Activated T-helper 2 cell treated with anti-CD3 and anti-CD28 coated beads, Interferon-gamma antibody, Interleukin-2, Interleukin-4, amounts not matched to agents 10 μg/mL and 5 μg/mL and 100 μg/mL, durations not matched to agents 14 hours and 24 hours and 36 hours (primary cell): ENCODE measurements at regions not wholly inside any gene's neighbourhood (a gene's known extent, or its start where the extent isn't known, plus 50 kb on each side); places are given as distances from the start of the nearest gene placed in this dataset.

Source experiments
- DNase-seq: peaks from one replicate; pipeline ENCODE4 v3.0.0; 2021; ENCODE audit warnings: low spot score
- H3K27ac Mint-ChIP-seq: one replicate; pipeline ENCODE4 v1.8.0; 2021; ENCODE audit warnings: mixed read lengths
- H3K27me3 Mint-ChIP-seq: one replicate; pipeline ENCODE4 v1.8.0; 2021; ENCODE audit warnings: low read depth, mixed read lengths
- H3K36me3 Mint-ChIP-seq: one replicate; pipeline ENCODE4 v1.8.0; 2021; ENCODE audit warnings: low read depth, mixed read lengths
- H3K4me1 Mint-ChIP-seq: one replicate; pipeline ENCODE4 v1.8.0; 2021; ENCODE audit warnings: low read depth, mixed read lengths
- H3K4me3 Mint-ChIP-seq: one replicate; pipeline ENCODE4 v1.8.0; 2021; ENCODE audit warnings: low read depth, mild to moderate bottlenecking, moderate library complexity, mixed read lengths
- H3K9me3 Mint-ChIP-seq: one replicate; pipeline ENCODE4 v1.8.0; 2021; ENCODE audit warnings: mixed read lengths
- intact Hi-C: fragments of 100-400 bp; cut with micrococcal nuclease; formaldehyde crosslinking; loops from one replicate; pipeline ENCODE4 v1.15.1; 2023

DNA sequence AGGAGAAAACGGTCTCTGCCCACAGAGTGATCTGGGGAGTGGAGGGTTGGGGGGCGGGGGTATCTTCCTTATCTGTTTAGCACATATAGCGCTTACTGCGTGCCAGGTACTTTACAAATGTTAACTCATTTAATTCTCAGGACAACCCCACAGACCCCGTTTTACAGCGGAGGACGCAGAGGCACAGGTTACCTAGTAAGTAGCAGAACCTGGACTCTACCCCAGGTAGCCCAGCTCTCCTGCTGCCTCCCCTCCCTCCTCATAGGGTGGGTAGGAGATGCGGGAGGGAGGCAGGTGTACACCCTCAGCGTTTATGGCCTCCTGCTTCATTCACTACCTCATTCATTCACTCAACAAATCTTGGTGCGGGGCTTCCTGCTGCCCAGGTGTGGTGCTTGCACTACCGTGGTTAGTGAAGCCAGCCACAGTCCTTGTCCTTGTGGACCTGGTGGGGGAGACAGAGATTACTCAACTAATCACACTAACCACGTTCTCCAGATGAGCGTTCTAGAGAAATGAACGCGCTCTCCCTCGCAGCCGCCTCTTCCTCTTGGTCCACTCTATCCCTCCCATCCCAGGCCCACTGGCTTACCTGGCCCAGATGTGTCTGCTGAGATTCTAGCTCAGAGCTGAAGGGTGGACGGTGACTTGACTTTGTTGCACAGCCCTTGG, 102.0 kb downstream of the IER5 start:
- peaks cover 1% of the 10 kb centered on the region for H3K4me1 Mint-ChIP-seq
- no peak overlapping the region for H3K4me3 Mint-ChIP-seq
- no peaks in the 10 kb centered on the region for H3K36me3 Mint-ChIP-seq
- H3K27ac Mint-ChIP-seq = no peak overlapping the region
- no peak for DNase-seq
- peaks cover 25% of the 10 kb centered on the region for H3K27me3 Mint-ChIP-seq
- no peaks in the 10 kb centered on the region for H3K9me3 Mint-ChIP-seq
- intact Hi-C loops = loop anchor here (1.0 kb wide), 1 partner anchor 235 kb away; no protein-coding TSS in a partner anchor

DNA sequence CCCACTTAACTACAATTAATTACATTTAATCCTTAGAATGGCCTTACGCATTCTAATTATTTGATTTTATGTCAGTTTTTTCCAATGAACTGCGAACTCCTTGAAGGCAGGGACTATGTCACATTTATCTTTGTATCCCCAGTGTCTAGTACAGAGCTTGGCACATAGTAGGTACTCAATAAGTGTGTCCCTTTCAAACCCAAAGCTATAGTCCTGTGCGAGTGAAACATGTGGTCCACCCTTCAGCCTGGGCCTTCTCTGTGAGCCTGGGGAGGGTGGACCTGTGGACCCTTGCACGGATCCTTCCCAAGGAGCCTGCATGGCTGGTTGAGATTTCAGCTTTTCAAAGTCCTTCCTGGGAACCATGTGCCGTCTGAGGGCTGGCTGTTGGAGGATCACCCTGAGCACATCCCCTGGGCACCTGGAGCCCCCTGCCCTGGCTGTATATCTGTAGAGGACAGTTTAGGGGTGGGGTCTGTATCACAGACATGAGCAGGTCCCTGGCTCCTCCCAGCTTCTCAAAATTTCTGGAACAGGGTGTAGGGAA, 103.1 kb downstream of the IER5 start:
- Mint-ChIP-seq H3K36me3 (no peaks in the 10 kb centered on the region), H3K27me3 (peaks cover 17% of the 10 kb centered on the region), H3K4me3 (no peak overlapping the region), H3K4me1 (peaks cover 1% of the 10 kb centered on the region), H3K27ac (no peak overlapping the region), H3K9me3 (no peaks in the 10 kb centered on the region)
- intact Hi-C loops = no loop called here
- DNase-seq = no peak

GRCh38 chr1:181192316-181192715, 103.8 kb downstream of the IER5 start:
- Mint-ChIP-seq H3K9me3 (no peaks in the 10 kb centered on the region), H3K27ac (no peak overlapping the region), H3K4me1 (peaks cover 1% of the 10 kb centered on the region), H3K36me3 (no peaks in the 10 kb centered on the region), H3K27me3 (peaks cover 15% of the 10 kb centered on the region), H3K4me3 (no peak overlapping the region)
- no peak for DNase-seq
- intact Hi-C loops = no loop called here

DNA sequence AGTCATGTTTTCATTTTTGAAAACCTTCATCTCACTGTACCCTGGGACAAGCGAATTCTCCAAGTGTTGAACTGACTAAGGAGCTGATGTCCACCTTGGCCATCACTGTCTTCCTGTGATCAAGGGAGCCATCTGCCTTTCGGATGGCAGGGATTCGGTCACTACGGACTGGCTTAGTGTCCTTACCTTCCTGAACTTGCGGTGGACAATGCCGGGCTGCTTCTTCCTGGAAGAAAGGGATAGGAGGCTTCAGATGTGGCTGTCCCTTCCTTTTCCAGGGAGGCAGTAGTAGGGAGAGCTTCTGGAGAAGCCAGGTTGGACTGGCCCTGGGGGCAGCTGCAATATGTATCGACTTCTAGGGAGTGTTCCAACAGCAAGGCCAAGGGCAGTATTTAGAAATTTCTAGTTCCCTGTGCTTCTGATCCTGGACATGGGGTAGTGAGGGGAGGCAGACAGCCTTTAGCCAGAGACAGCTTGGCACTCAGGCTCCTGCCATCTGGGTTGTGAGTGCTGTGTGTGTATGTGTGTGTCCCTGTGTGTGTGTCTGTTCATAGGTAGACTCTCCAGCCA, 114.6 kb downstream of the IER5 start:
- no peak overlapping the region for H3K4me3 Mint-ChIP-seq

DNA sequence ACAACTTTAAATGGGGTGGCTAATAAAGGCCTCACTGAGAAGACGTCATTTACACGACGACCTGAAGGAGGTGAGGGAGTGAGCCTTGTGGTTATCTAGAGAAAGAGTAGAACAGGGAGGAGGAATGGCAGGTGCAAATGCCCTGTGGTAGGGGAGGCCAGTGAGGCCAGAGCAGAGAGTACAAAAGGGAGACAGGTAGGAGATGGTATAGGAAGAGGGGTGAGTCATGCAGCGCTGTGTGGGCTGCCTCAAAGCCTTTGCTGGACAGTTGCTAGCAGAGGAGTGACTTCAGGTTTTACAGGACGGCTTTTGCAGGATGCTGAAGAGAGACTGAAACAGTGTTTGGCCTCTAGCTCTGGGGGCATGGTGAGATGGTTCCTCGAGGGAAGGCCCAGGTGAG, 116.0 kb downstream of the IER5 start:
- peaks cover 15% of the 10 kb centered on the region for H3K27me3 Mint-ChIP-seq
- intact Hi-C loops = no loop called here
- no peak overlapping the region for H3K4me3 Mint-ChIP-seq
- H3K36me3 Mint-ChIP-seq = no peaks in the 10 kb centered on the region
- H3K27ac Mint-ChIP-seq = no peak overlapping the region
- H3K9me3 Mint-ChIP-seq = no peaks in the 10 kb centered on the region
- DNase-seq = no peak
- H3K4me1 Mint-ChIP-seq = no peaks in the 10 kb centered on the region

More for the DNA sequence above, 114.6 kb downstream of the IER5 start:
- H3K27me3 Mint-ChIP-seq = peaks cover 24% of the 10 kb centered on the region
- H3K36me3 Mint-ChIP-seq = no peaks in the 10 kb centered on the region
- H3K9me3 Mint-ChIP-seq = no peaks in the 10 kb centered on the region
- H3K27ac Mint-ChIP-seq = no peak overlapping the region
- intact Hi-C loops = no loop called here
- DNase-seq = no peak
- H3K4me1 Mint-ChIP-seq = no peaks in the 10 kb centered on the region

- Mint-ChIP-seq H3K4me1 (no peaks in the 10 kb centered on the region), H3K4me3 (no peak overlapping the region), H3K27ac (no peak overlapping the region), H3K36me3 (no peaks in the 10 kb centered on the region), H3K27me3 (peaks cover 11% of the 10 kb centered on the region), H3K9me3 (no peaks in the 10 kb centered on the region)
- DNase-seq = no peak
- intact Hi-C loops = no loop called here
Observed at GRCh38 chr1:181205901-181206300, 117.4 kb downstream of the IER5 start.

GRCh38 chr1:181206513-181206912, 118.0 kb downstream of the IER5 start:
- Mint-ChIP-seq H3K4me1 (no peaks in the 10 kb centered on the region), H3K36me3 (no peaks in the 10 kb centered on the region), H3K9me3 (no peaks in the 10 kb centered on the region), H3K27ac (no peak overlapping the region), H3K4me3 (no peak overlapping the region), H3K27me3 (peaks cover 15% of the 10 kb centered on the region)
- DNase-seq = no peak
- intact Hi-C loops = no loop called here

- DNase-seq = no peak
- H3K36me3 Mint-ChIP-seq = no peaks in the 10 kb centered on the region
- intact Hi-C loops = no loop called here
- H3K4me1 Mint-ChIP-seq = no peaks in the 10 kb centered on the region
- no peak overlapping the region for H3K4me3 Mint-ChIP-seq
- no peaks in the 10 kb centered on the region for H3K9me3 Mint-ChIP-seq
- peaks cover 15% of the 10 kb centered on the region for H3K27me3 Mint-ChIP-seq
- no peak overlapping the region for H3K27ac Mint-ChIP-seq
Observed at GRCh38 chr1:181206979-181207790, 118.7 kb downstream of the IER5 start.

DNA sequence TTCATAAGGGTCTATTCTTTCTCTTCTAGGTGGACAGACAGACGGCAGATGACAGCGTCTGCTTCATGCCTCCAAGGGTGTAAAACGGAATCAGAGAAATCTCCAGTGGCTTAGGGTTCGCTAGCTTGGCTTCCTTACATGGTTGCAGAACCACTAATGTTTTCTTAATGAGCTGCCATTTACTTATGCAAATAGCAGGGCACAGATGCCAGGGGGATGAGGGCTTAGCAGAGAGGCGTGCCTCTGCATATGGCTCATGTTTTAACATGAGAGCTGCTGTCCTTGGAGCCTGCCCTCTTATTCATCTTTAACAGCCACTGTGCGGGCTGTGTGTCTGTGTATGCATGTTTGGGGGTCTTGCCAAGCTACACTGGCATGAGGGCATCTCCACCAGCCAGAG, 119.6 kb downstream of the IER5 start:
- Mint-ChIP-seq H3K9me3 (no peaks in the 10 kb centered on the region), H3K36me3 (no peaks in the 10 kb centered on the region), H3K27me3 (peaks cover 15% of the 10 kb centered on the region), H3K4me3 (no peak overlapping the region), H3K27ac (no peak overlapping the region), H3K4me1 (no peaks in the 10 kb centered on the region)
- intact Hi-C loops = no loop called here
- no peak for DNase-seq

GRCh38 chr1:181208967-181209366, 120.5 kb downstream of the IER5 start:
- no peaks in the 10 kb centered on the region for H3K4me1 Mint-ChIP-seq
- DNase-seq = no peak
- H3K27ac Mint-ChIP-seq = no peak overlapping the region
- H3K36me3 Mint-ChIP-seq = no peaks in the 10 kb centered on the region
- H3K27me3 Mint-ChIP-seq = peaks cover 14% of the 10 kb centered on the region
- H3K4me3 Mint-ChIP-seq = no peak overlapping the region
- H3K9me3 Mint-ChIP-seq = no peaks in the 10 kb centered on the region
- intact Hi-C loops = no loop called here

- intact Hi-C loops = no loop called here
- no peak for DNase-seq
- no peaks in the 10 kb centered on the region for H3K4me1 Mint-ChIP-seq
- H3K9me3 Mint-ChIP-seq = no peaks in the 10 kb centered on the region
- H3K27me3 Mint-ChIP-seq = peaks cover 15% of the 10 kb centered on the region
- no peaks in the 10 kb centered on the region for H3K36me3 Mint-ChIP-seq
- H3K4me3 Mint-ChIP-seq = no peak overlapping the region
- no peak overlapping the region for H3K27ac Mint-ChIP-seq
Observed at GRCh38 chr1:181213056-181213455, 124.6 kb downstream of the IER5 start.

DNA sequence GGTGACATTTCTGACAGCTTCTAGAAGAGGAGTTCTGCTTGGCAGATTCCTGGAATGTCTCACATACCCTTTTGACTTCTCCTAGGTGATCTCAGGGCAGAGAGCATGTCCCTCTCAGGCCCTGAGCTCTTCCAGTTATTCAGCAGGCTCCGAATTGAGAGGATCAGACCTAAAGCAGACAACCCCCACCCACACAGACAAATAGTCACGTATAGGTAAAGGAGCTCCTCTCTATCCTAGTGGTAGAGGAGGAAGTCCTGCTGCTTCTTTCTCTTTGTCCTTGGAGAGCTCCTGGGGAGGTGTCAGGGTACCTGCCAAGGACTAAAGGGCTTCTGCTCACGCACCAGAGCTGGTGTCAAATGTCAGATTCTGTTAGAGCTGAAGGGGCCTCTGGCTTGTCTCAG, 128.1 kb downstream of the IER5 start:
- Mint-ChIP-seq H3K9me3 (no peaks in the 10 kb centered on the region), H3K27me3 (peaks cover 13% of the 10 kb centered on the region), H3K4me3 (no peak overlapping the region), H3K36me3 (no peaks in the 10 kb centered on the region), H3K27ac (no peak overlapping the region), H3K4me1 (no peaks in the 10 kb centered on the region)
- intact Hi-C loops = no loop called here
- no peak for DNase-seq

- DNase-seq = no peak
- peaks cover 9% of the 10 kb centered on the region for H3K27me3 Mint-ChIP-seq
- no peak overlapping the region for H3K4me3 Mint-ChIP-seq
- no peak overlapping the region for H3K27ac Mint-ChIP-seq
- H3K9me3 Mint-ChIP-seq = peaks cover 4% of the 10 kb centered on the region
- H3K36me3 Mint-ChIP-seq = no peaks in the 10 kb centered on the region
- intact Hi-C loops = no loop called here
- no peaks in the 10 kb centered on the region for H3K4me1 Mint-ChIP-seq
Observed at GRCh38 chr1:181219938-181220337, 131.4 kb downstream of the IER5 start.
